GM19395 (cell line): ENCODE measurements at regions not wholly inside any gene's neighbourhood (a gene's known extent, or its start where the extent isn't known, plus 50 kb on each side); places are given as distances from the start of the nearest gene placed in this dataset.
"Not testable (repeated sequence)": the region's sequence is repeated elsewhere in the genome, so short reads cannot be mapped to it uniquely, and the experiment has no call there.

ENCODE experiments used
- ATAC-seq: cut with Tn5 transposase; IDR thresholded peaks from one replicate; pipeline ENCODE4 v1.9.1; 2021; ENCODE audit warnings: mild to moderate bottlenecking, moderate library complexity; ENCODE audit not compliant: unreplicated experiment

DNA sequence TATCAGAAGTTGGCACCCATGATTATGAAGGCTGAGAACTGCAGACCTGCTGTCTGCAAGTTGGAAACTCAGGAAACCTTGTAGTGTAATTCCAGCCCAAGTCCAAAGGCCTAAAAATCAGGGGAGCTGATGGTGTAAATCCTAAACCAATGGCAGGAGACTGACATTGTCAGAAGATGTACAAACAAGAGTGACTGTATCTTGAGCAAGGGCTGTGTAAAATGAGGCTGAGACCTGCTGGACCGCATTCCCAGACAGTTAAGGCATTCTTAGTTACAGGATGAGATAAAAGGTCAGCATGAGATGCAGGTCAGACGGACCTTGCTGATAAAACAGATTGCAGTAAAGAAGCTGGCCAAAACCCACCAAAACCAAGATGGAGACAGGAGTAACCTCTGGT, 147.7 kb downstream of the COG6 start:
- ATAC-seq = no peak

- ATAC-seq = no peak
These were observed 148.4 kb downstream of the COG6 start for GRCh38 chr13:39803851-39804250.

DNA sequence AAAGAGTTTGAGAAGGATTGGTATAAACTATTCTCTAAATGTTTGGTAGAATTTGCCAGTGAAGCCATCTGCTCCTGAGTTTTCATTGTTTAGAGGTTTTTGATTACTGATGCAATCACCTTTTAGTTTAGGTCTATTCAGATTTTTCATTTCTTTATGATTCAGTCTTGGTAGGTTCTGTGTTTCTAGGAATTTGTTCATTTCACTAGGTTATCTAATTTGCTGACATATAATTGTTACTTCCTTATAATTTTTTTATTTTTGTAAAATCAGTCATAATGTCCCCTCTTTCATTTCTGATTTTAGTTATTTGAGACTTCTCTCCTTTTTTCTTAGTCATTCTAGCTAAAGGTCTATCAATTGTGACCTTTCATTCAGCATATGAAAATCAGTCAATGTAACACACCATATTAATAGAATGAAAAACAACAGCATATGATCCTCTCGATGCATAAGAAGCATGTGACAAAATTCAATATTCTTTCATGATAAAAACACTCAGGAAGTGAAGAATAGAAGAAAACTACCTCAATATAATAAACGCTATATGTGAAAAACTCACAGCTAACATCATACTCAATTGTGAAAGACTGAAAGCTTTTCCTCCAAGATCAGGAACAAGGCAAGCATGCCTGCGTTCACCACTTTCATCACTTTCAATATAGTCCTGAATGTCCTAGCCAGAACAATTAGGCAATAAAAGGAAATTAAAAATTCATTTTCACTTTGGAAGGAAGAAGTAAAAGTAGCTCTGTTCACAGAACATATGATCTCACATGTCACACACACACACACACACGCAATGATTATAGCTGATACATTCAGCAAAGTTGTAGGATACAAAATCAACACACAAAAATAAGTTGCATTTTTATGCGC, 149.1 kb downstream of the COG6 start:
- no peak for ATAC-seq

GRCh38 chr13:39809466-39809865, 154.0 kb downstream of the COG6 start:
- ATAC-seq = no peak

DNA sequence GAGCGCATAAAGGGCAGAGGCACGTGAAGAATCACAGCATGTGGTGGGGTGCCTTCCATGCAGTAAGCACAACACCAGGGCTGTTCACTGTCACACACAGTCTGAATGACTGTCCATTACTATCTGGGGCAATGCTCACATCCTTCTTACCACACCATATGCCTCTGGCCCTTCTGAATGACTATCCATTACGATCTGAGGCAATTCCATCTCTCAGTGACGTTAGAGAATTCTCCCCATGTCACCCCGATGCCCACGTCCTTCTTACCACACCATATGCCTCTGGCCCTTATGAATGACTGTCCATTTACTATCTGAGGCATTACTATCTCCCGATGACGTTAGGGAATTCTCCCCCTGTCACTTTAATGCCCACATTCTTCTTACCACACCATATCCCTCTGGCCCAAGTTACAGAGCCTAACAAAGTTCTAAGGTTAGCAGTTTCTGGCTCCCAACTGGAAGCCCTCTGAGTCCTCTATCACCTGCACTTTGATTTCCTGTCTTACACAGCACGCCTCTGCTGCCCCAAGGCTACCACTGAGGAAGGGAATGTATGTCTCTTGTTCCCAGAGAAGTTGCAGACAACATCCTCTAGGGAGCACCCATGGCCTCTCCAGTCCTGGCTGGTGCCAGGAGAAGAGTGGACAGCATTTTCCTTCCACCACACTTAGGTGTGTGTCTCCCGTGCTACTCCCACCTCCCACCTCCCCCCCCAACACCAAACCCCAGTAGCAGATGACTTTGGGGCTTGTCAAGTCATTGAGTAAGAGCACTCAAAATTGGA, 154.8 kb downstream of the COG6 start:
- ATAC-seq = no peak

GRCh38 chr13:39811051-39811450, 155.6 kb downstream of the COG6 start:
- ATAC-seq = no peak

DNA sequence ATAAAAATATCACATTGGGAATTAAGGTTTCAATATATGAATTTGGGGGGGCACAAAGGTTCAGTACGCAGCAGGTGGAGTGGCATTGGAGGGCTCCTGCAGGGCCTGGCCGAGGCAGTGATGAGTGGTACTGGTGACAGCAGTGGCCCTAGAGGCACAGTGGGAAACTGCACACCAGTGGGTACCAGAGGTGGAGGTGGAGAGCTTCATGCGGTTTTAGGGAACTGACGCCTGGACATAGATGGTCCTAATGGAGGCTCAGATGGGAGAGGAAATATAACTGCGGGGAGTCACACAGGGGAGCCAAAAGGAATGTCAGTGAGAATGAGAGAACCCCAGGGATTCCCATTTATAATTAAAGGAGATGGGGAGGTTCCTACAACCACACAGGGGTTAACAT, 156.2 kb downstream of the COG6 start:
- ATAC-seq = no peak

GRCh38 chr13:39815345-39816111, 160.1 kb downstream of the COG6 start:
- ATAC-seq = no peak

DNA sequence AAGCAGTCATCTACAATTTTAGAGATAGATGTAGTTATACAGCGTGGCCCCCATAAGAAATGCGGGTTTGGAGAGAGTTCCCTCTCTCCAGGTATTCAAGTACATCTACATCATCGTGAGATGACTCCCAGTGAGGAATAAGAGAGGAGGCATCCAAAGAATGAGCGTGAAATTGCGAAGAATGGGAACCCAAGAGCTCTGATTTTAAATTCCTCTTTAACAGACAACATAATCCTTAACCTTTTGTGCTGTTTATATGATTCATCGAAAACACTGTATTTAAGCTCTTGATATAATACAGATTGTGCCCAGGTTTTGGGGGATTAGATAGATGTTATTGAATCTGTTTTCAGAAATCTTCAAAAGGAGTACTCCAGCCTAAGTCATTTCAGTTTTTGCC, 161.5 kb downstream of the COG6 start:
- no peak for ATAC-seq

- no peak for ATAC-seq
These were observed 163.5 kb downstream of the COG6 start for GRCh38 chr13:39818953-39819352.

GRCh38 chr13:39820606-39821005, 165.1 kb downstream of the COG6 start:
- no peak for ATAC-seq

DNA sequence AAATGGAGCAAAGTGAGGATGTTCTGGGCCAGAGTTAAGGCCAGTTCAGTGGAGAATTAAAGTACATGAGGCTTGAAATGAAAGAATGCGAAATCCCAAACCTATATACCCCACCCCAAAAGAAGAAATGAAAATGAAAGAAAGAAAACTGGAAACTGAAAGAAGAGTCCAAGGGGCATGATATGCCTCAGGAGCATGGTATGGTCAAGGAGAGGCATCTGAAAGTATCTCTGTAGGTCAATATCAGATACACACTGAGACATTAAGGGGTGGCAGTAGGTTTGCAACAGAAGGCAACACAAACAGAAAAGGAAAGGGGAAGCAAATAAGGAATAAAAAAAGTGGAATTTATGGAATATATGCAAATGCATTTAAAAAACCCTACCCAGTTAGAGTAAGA, 166.5 kb downstream of the COG6 start:
- no peak for ATAC-seq

- ATAC-seq = no peak
These were observed 167.0 kb downstream of the COG6 start for GRCh38 chr13:39822437-39822836.

DNA sequence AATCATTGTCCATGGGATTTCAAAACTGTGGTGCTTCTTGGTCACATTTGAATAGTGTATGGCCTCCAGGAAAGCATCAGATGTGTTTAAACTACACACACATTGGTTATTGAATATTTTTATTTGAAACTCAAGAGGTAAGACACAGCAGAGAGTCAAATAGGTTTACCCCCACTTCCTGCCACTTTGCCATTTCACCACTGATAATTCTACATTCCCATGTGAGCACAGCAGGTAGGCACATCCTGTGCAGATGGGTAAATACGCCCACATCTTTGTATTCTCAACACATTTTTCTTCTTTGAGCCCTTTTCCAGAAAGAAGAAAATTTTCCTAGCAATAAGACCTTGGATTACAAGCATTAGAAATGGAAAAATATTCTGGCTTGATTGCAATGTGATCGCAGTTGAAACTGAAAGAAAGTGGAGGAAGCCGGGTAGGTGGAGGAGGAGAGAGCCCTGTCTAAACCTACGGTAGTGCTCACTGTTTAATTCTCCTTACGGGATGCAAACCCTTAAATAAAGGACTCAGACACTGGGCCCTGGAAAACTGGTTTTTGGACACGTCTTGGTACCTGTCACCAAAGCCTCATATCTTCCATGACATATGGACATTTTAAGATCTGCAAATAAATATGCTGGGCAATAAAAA, 167.7 kb downstream of the COG6 start:
- ATAC-seq = no peak

DNA sequence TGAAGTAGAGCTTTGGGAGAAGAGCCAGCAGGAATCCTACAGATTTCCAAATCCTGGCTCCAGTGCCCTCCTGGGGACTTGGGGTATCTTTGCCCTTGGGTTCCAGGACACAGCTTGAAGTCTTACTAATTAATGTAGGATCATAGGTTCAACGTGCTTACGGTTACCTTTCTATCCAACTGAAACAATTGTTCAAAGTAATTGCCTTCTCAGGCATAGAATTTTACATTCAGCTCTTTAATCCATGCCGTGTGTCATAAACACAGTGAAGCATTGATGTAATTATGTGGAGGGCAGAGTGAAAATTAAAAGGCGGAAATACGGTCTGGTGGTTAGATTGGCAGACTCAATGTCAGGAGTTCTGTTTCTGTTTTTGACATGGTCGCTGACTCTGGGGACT, 170.4 kb downstream of the COG6 start:
- no peak for ATAC-seq

- no peak for ATAC-seq
These were observed 179.8 kb downstream of the COG6 start for GRCh38 chr13:39835253-39835652.

DNA sequence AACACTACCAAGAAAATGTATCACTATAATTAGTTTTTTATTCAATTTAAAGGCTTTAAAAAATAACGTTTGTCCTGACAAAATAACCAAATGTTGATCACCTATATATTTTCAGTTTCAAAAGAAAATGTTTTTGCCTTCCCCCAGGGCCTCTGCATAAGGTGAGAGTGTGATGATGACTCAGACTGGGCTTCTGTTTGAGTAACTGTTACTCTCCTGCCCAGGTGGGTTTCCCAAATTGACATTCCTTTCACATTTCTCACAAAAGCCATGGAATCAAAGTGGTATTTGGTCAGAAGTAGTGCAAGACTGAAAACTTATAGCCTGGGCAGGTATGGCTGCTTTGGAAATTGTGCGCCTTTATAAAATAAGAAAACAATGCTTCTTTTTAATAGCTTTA, 180.6 kb downstream of the COG6 start:
- no peak for ATAC-seq

- ATAC-seq = not testable (repeated sequence)
These were observed 182.4 kb downstream of the COG6 start for GRCh38 chr13:39837866-39838265.

GRCh38 chr13:39840201-39840600, 184.7 kb downstream of the COG6 start:
- no peak for ATAC-seq

GRCh38 chr13:39847336-39847735, 191.9 kb downstream of the COG6 start:
- ATAC-seq = no peak

DNA sequence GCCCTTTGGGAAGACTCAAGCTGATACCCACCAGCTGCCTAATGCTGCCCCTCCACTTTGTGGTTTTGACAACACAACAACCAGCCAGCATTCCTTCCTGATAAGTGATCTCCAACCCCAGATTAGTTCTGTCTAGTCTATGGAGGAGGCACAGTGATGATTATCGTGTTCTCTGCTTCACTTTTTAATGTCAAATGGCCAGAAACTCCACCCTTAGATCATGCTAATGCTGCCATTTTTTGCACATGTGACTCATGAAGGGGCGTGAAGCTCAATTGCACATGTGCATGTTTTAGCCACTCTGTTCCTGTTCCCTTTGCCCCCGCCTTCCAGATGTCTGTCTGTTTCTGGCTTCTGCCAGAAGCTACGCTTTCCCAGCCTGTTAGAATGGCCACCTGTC, 199.8 kb downstream of the COG6 start:
- no peak for ATAC-seq
